ENCODE measurements at regions not wholly inside any gene's neighbourhood (a gene's known extent, or its start where the extent isn't known, plus 50 kb on each side); places are given as distances from the start of the nearest gene placed in this dataset.

DNA sequence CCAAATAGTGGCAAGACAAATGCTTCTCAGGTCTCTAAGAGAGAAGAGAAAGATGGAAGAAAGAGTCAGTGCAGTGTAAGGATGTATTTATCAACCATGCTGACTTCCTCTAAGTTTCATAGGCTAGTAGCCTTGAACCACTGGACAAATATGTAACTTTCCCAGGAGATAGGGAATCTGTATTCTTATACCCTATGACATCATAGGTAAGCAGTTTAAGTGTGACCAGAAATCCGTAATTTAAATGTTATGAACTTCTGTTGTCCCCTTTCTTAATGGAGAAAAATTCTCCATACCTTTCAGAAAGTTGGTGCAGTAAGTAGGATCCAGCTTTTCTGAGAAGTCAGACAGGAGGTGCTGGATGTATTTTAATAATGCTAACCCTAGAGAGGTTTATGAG, 256.2 kb downstream of the LNPK start:
- no peaks in the 10 kb centered on the region for H3K27me3 ChIP-seq (ENCODE audit: control insufficient read depth in 2 of 2, insufficient read depth in 2 of 2, low read length in 2 of 2)
- dilution Hi-C loops (cut with MboI; ENCODE audit: extremely low pct_ligation_motif_present, low sequenced_read_pairs), result no loop called here
- intact Hi-C loops (cut with micrococcal nuclease), result no loop called here
- BruUV-seq (replicated peaks), result no TSS peak
- no peaks in the 10 kb centered on the region for H3K9me3 ChIP-seq (replicated peaks; ENCODE audit: control insufficient read depth, insufficient read depth, low read length)
- H3K27ac ChIP-seq (ENCODE audit: insufficient read depth, low read depth, low read length), result no peak overlapping the region
- H3K4me3 ChIP-seq (replicated peaks in 1 of 3; ENCODE audit: insufficient read depth in 1 of 3, low read depth in 1 of 3, low read length in 3 of 3), result no peak overlapping the region
- no peaks in the 10 kb centered on the region for H3K4me1 ChIP-seq (ENCODE audit: control insufficient read depth, extremely low read depth, insufficient read depth, low read length)
- ChIA-PET POLR2A (no interaction called here), CTCF (no interaction called here)
- H4K20me1 ChIP-seq (replicated peaks; ENCODE audit: control insufficient read depth, extremely low read depth, insufficient read depth, low read length), result no peaks in the 10 kb centered on the region
- no peaks in the 10 kb centered on the region for H3K79me2 ChIP-seq (ENCODE audit: control insufficient read depth, insufficient read depth, low read length)
- DNase-seq (ENCODE audit: low read depth, low spot score) (no peak), FAIRE-seq (no peak)
- no peak overlapping the region for H2AFZ ChIP-seq (ENCODE audit: low read depth, low read length)
- TF ChIP-seq, protein P1, sequence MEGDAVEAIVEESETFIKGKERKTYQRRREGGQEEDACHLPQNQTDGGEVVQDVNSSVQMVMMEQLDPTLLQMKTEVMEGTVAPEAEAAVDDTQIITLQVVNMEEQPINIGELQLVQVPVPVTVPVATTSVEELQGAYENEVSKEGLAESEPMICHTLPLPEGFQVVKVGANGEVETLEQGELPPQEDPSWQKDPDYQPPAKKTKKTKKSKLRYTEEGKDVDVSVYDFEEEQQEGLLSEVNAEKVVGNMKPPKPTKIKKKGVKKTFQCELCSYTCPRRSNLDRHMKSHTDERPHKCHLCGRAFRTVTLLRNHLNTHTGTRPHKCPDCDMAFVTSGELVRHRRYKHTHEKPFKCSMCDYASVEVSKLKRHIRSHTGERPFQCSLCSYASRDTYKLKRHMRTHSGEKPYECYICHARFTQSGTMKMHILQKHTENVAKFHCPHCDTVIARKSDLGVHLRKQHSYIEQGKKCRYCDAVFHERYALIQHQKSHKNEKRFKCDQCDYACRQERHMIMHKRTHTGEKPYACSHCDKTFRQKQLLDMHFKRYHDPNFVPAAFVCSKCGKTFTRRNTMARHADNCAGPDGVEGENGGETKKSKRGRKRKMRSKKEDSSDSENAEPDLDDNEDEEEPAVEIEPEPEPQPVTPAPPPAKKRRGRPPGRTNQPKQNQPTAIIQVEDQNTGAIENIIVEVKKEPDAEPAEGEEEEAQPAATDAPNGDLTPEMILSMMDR (IDR thresholded peaks at IDR 0.05; ENCODE audit: extremely low read depth in 1 of 2, insufficient read depth in 1 of 2, low read depth in 1 of 2, low read length in 2 of 2), result no peak
- TF ChIP-seq JUN (IDR thresholded peaks at IDR 0.05; ENCODE audit: borderline replicate concordance, insufficient read depth, insufficient read length, low read depth), result no peak
- TF ChIP-seq GATA2 (IDR thresholded peaks at IDR 0.05; ENCODE audit: insufficient read depth, insufficient read length, low read depth, low read length), result no peak
- TF ChIP-seq POLR2A (IDR thresholded peaks at IDR 0.05; ENCODE audit: low read depth, low read length), result no peak
- no peak for TF ChIP-seq EZH2 (IDR thresholded peaks at IDR 0.05; ENCODE audit: borderline replicate concordance, low read depth, low read length, severe bottlenecking)
- no peak for TF ChIP-seq MAX (IDR thresholded peaks at IDR 0.05; ENCODE audit: insufficient read depth, insufficient read length)
- no peak for TF ChIP-seq FOS (IDR thresholded peaks at IDR 0.05; ENCODE audit: borderline replicate concordance, insufficient read depth, low read length)
- TF ChIP-seq MYC (IDR thresholded peaks at IDR 0.05; ENCODE audit: low read depth, low read length), result no peak
- TF ChIP-seq POLR2AphosphoS5 (IDR thresholded peaks at IDR 0.05; ENCODE audit: insufficient read depth, low read depth, low read length), result no peak
- no peak overlapping the region for H3K9ac ChIP-seq (replicated peaks; ENCODE audit: extremely low read depth, insufficient read depth, low read length)
- no peaks in the 10 kb centered on the region for H3K9me1 ChIP-seq (replicated peaks; ENCODE audit: control insufficient read depth, extremely low read depth, insufficient read depth, low read length)
- no peak overlapping the region for H3K4me2 ChIP-seq (ENCODE audit: insufficient read depth, low read length)
- H3K36me3 ChIP-seq (ENCODE audit: control insufficient read depth in 2 of 2, extremely low read depth in 1 of 2, insufficient read depth in 2 of 2, low read length in 2 of 2), result no peaks in the 10 kb centered on the region

Data from endothelial cell of umbilical vein (primary cell).